Heart right ventricle (tissue), 16 donors: ENCODE measurements at regions not wholly inside any gene's neighbourhood (a gene's known extent, or its start where the extent isn't known, plus 50 kb on each side); places are given as distances from the start of the nearest gene placed in this dataset.

Source experiments
- ATAC-seq, 8 donors: fragments of 200-7000 bp; cut with Tn5 transposase; one replicate each; pipeline ENCODE4 v1.9.1; 2020; ENCODE audit warnings: mild to moderate bottlenecking in 8 of 8, moderate library complexity in 8 of 8, moderate number of reproducible peaks in 1 of 8
- DNase-seq, 2 donors: peaks; one replicate each; pipeline ENCODE4 v3.0.0-alpha.2; 2020
- H3K27ac ChIP-seq, 10 donors: fragments of 200-600 bp; sonication (generic) in 2 of 10; one replicate each; pipeline versions ENCODE4 v1.5.0 to v1.8.0; 2020 to 2022; ENCODE audit warnings: mild to moderate bottlenecking in 3 of 10
- H3K27me3 ChIP-seq, 7 donors: fragments of 200-600 bp; one replicate each; pipeline ENCODE4 v1.8.0; 2021 to 2022; ENCODE audit warnings: mild to moderate bottlenecking in 2 of 7
- H3K36me3 ChIP-seq, 9 donors: fragments of 200-600 bp; sonication (generic) in 1 of 9; one replicate each; pipeline versions ENCODE4 v1.5.0 to v1.8.0; 2020 to 2022; ENCODE audit warnings: mild to moderate bottlenecking in 2 of 9
- H3K4me1 ChIP-seq, 9 donors: fragments of 200-600 bp; sonication (generic) in 1 of 9; one replicate each; pipeline versions ENCODE4 v1.5.0 to v1.8.0; 2020 to 2022; ENCODE audit warnings: mild to moderate bottlenecking in 4 of 9
- H3K4me3 ChIP-seq, 10 donors: fragments of 200-600 bp; sonication (generic) in 2 of 10; one replicate each; pipeline versions ENCODE4 v1.5.0 to v1.8.0; 2020 to 2022; ENCODE audit warnings: mild to moderate bottlenecking in 7 of 10, moderate library complexity in 2 of 10
- H3K9me3 ChIP-seq, 11 donors: fragments of 200-600 bp in 10 of 11; sonication (generic) in 2 of 11; one replicate each; pipeline versions ENCODE4 v1.5.0 to v1.8.0; 2013 to 2022; ENCODE audit warnings: mild to moderate bottlenecking in 2 of 11, control low read depth in 1 of 11, moderate library complexity in 1 of 11
- WGBS, 2 donors: extraction: QIAGEN DNeasy Blood & Tissue Kit; methylation state at CpG; one replicate each; pipeline ENCODE4 v1.1.7; 2013; ENCODE audit warnings: inconsistent platforms in 1 of 2; 5-methylcytosine and 5-hydroxymethylcytosine counted together
- intact Hi-C, 10 donors: fragments of 100-400 bp; cut with DNase I; formaldehyde crosslinking; loops; one replicate each; pipeline versions ENCODE4 v1.11.1 to v1.14.2; 2022
- TF ChIP-seq, protein P1 (sequence below), 9 donors: fragments of 200-600 bp; sonication (generic) in 2 of 9; IDR thresholded peaks; one replicate each; pipeline versions ENCODE4 v1.5.0 to v1.8.0; 2021 to 2022; ENCODE audit warnings: antibody characterized with exemption in 9 of 9, mild to moderate bottlenecking in 5 of 9, moderate library complexity in 1 of 9
- donor health status: Arrhythmogenic right ventricular cardiomyopathy.
- donor health status: ischemic (EF 13 %, LVEDD 7.1; RV severe dilation, severe dysfunction).
- donor health status: healthy with polysubstance abuse.
- donor health status: DM: no; HTN: yes; CAD: no.
- donor health status: DM: no; HTN: no; CAD: no.
- donor health status: ischemic (EF 25% LVEDD 6.9; RV normal size, moderate dysfunction).
- donor health status: ischemic (EF 25% LVEDD 5.7; RV mildly dilated, moderate dysfunction).
- donor health status: healthy.
- donor health status: DM: yes; HTN: yes; CAD: no.
- donor health status: Ischemic cardiomyopathy.
- donor health status: ischemic (EF 35%, LVEDD 5.7; RV mildly dilated, moderate dysfunction).
- donor health status: nonischemic (EF 11% LVEDD 7.7; RV severe dilation, severe dysfunction).
- donor health status: DM: yes; HTN: yes; CAD: no.
- donor health status: PGD.
- donor health status: ischemic (EF 29% LVEDD 5.4; RV normal size, mild dysfunction).
- donor health status: nonischemic (EF 23%, LVEDD 6.1; RV moderate dilation, normal function).

DNA sequence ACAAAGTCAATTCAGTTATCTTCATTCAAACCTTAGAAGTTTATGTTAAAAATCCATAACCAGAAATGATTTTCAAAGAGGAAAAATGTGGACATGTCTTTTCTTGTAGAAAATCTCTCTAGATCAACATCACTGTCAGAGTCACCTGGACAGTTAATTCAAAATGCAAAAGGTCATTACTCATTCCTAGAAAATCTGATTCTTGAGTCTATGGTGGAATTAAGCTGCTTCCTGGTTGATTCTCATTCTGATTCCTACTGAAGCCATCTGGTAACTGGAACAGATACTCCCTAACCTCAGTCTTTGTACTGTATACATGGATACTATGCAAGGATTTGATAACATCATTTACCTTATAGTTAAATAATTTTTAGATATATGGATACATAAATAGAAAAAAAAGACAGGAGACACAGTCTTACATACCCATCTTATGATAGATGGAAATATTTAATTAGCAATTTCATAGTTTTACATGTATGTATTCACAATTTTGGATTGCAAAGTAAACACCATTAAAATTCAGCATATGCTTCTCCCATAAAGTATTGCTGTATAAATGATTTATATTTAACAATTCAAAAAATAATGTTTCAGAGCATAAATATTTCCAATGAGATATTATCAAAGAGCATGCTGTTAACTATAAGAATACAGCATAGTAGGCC, 693.2 kb upstream of the CCDC54 start:
- DNase-seq (no peak), ATAC-seq (no peak)
- intact Hi-C loops = no loop called here
- H3K4me1 ChIP-seq = no peaks in the 10 kb centered on the region
- H3K4me3 ChIP-seq = no peak overlapping the region
- no peaks in the 10 kb centered on the region for H3K27me3 ChIP-seq
- no peak overlapping the region for H3K27ac ChIP-seq
- no peaks in the 10 kb centered on the region for H3K9me3 ChIP-seq
- no peaks in the 10 kb centered on the region for H3K36me3 ChIP-seq
- TF ChIP-seq, protein P1, sequence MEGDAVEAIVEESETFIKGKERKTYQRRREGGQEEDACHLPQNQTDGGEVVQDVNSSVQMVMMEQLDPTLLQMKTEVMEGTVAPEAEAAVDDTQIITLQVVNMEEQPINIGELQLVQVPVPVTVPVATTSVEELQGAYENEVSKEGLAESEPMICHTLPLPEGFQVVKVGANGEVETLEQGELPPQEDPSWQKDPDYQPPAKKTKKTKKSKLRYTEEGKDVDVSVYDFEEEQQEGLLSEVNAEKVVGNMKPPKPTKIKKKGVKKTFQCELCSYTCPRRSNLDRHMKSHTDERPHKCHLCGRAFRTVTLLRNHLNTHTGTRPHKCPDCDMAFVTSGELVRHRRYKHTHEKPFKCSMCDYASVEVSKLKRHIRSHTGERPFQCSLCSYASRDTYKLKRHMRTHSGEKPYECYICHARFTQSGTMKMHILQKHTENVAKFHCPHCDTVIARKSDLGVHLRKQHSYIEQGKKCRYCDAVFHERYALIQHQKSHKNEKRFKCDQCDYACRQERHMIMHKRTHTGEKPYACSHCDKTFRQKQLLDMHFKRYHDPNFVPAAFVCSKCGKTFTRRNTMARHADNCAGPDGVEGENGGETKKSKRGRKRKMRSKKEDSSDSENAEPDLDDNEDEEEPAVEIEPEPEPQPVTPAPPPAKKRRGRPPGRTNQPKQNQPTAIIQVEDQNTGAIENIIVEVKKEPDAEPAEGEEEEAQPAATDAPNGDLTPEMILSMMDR (IDR thresholded peaks at IDR 0.05) = no peak

DNA sequence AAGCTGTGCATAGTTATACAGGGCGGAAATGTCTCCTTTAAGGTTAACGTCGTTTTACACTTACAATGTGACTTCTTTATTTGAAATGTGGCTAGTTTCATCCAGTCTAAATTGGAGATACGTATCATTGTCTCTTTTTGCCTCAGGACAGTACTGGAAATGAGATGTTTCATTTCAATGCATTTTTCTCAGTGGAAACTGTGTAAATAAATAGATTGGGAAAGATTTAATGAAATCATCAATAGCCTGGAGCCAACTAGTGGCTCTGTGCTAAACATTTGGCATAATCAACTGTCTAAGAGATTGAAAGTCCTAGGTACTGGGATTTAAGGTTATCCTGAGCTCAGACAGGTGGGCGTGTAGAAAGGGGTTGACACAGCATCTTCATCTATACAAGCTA, 691.5 kb upstream of the CCDC54 start:
- no peaks in the 10 kb centered on the region for H3K9me3 ChIP-seq
- no peaks in the 10 kb centered on the region for H3K27me3 ChIP-seq
- no peaks in the 10 kb centered on the region for H3K36me3 ChIP-seq
- no peak overlapping the region for H3K4me3 ChIP-seq
- DNase-seq = no peak
- TF ChIP-seq, protein P1 (IDR thresholded peaks at IDR 0.05) = no peak
- WGBS, 2 donors = 86 to 90% methylated on average over 5 of the region's 5 CpGs
- intact Hi-C loops = no loop called here
- ATAC-seq = no peak
- H3K27ac ChIP-seq = no peak overlapping the region
- no peaks in the 10 kb centered on the region for H3K4me1 ChIP-seq

DNA sequence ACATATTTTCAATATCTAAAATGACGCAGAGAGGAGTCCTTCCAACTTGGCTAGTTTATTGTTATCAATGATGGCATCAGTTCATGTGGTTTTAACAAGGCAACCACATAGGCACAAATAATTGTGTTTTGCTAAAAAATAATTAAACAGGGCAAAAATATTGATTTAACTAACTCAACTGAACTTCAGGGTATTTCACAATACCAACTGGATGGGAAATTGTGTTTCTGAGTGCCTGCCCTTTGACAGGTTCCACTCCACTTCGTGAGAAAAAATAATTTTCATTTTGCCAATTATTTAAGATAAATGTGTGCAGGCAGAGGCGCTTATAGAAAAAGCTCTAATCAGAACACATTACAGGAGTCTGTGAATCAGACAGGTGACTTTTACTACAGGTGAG, 689.3 kb upstream of the CCDC54 start:
- no peaks in the 10 kb centered on the region for H3K9me3 ChIP-seq
- no peak overlapping the region for H3K4me3 ChIP-seq
- no peaks in the 10 kb centered on the region for H3K4me1 ChIP-seq
- intact Hi-C loops = no loop called here
- H3K27ac ChIP-seq = no peak overlapping the region
- TF ChIP-seq, protein P1 (IDR thresholded peaks at IDR 0.05) = no peak
- ATAC-seq (no peak), DNase-seq (no peak)
- no peaks in the 10 kb centered on the region for H3K36me3 ChIP-seq
- WGBS, 2 donors = 86 to 88% methylated on average over 3 of the region's 3 CpGs
- no peaks in the 10 kb centered on the region for H3K27me3 ChIP-seq

DNA sequence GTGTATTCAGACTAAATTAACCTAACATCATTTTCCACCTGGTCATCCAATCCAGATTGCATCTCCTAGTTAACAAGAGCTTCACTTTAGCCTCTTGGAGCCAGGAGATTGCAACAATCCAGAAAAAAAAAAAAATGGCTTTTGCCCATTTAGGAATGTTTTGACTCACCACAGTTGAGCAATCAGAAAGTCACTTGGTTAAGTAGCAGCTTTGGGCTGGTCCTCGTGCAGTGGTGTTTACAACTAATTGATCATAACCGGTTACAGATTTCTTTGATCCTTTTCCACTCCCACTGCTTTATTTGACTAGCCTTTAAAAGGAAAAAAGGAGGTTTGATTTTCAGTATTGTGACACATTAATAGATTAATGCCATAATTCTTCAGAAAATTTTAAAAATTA, 688.8 kb upstream of the CCDC54 start:
- WGBS, 2 donors = 71% methylated on average over 2 of the region's 2 CpGs
- intact Hi-C loops = no loop called here
- Histone ChIP-seq H3K27ac (no peak overlapping the region), H3K9me3 (no peaks in the 10 kb centered on the region), H3K27me3 (no peaks in the 10 kb centered on the region), H3K4me3 (no peak overlapping the region), H3K4me1 (no peaks in the 10 kb centered on the region), H3K36me3 (no peaks in the 10 kb centered on the region)
- DNase-seq (no peak), ATAC-seq (peak in 2 of 8 donors; percentile 34 to 63)
- TF ChIP-seq, protein P1 (IDR thresholded peaks at IDR 0.05) = no peak
